K562 (cell line): ENCODE measurements at regions not wholly inside any gene's neighbourhood (a gene's known extent, or its start where the extent isn't known, plus 50 kb on each side); places are given as distances from the start of the nearest gene placed in this dataset.

Experiments used
- ATAC-seq: fragments of 200-7000 bp; cut with Tn5 transposase; 3 replicates; pipeline ENCODE4 v1.9.1; 2020; ENCODE audit warnings: moderate library complexity
- BruUV-seq: library from RNA; stranded (reverse); fragments of 400-500 nt; replicated peaks from 2 replicates; lab custom pipeline; 2021; lab: Mats Ljungman, UMichigan
- CTCF ChIA-PET: fragments of 300-600 bp; formaldehyde crosslinking; extraction: SDS; loops from one replicate; lab custom pipeline; 2021; ENCODE audit warnings: low intra/inter-chr PET ratio; lab: Yijun Ruan, JAX
- POLR2A ChIA-PET: fragments of 300-600, 350-650 bp; sonication (Branson Sonifier 250); formaldehyde crosslinking; extraction: SDS; loops from one replicate; lab custom pipeline; 2021; ENCODE audit warnings: antibody characterized with exemption, inconsistent platforms; lab: Yijun Ruan, JAX
- DNase-seq, 4 experiments: peaks; one replicate each; pipeline versions ENCODE4 v3.0.0 to v3.0.0-alpha.2; 2011 to 2018; ENCODE audit warnings: low spot score in 3 of 4, mixed read lengths in 3 of 4; ENCODE audit errors: extremely low read depth in 1 of 4
- FAIRE-seq: peaks from 2 replicates; lab custom pipeline; 2011; peaks lifted over from hg19 to GRCh38; lab: Jason Lieb, UNC
- H2AFZ ChIP-seq: 2 replicates; pipeline ENCODE4 v1.6.0; 2011; ENCODE audit warnings: low read depth, low read length, control low read depth, inconsistent platforms
- H3K27ac ChIP-seq: fragments of 200-600 bp; 3 replicates; pipeline ENCODE4 v1.8.0; 2011; ENCODE audit warnings: low read depth, mild to moderate bottlenecking, control low read depth, inconsistent platforms, low read length, moderate library complexity, mixed read lengths; ENCODE audit errors: extremely low read depth
- H3K27me3 ChIP-seq, 2 experiments: fragments of 300-600 bp in 1 of 2; 2 replicates in 1 of 2; 3 replicates in 1 of 2; pipeline versions ENCODE4 v1.6.0 to v1.8.0; 2011; ENCODE audit warnings: inconsistent platforms in 2 of 2, low read length in 2 of 2, mild to moderate bottlenecking in 1 of 2, mixed read lengths in 1 of 2, moderate library complexity in 1 of 2; ENCODE audit not compliant: control insufficient read depth in 2 of 2, insufficient read depth in 2 of 2
- H3K36me3 ChIP-seq: fragments of 300-600 bp; 3 replicates; pipeline ENCODE4 v1.8.0; 2011; ENCODE audit warnings: mild to moderate bottlenecking, low read length, inconsistent platforms; ENCODE audit not compliant: control insufficient read depth, insufficient read depth
- H3K4me1 ChIP-seq, 2 experiments: fragments of 200-600 bp in 1 of 2; replicated peaks in 1 of 2; 2 replicates in 1 of 2; 3 replicates in 1 of 2; pipeline versions ENCODE4 v1.5.1 to v1.8.0; 2011; ENCODE audit warnings: inconsistent platforms in 2 of 2, low read length in 2 of 2, mild to moderate bottlenecking in 1 of 2, mixed read lengths in 1 of 2, moderate library complexity in 1 of 2; ENCODE audit not compliant: control insufficient read depth in 2 of 2, insufficient read depth in 2 of 2
- H3K4me2 ChIP-seq: 2 replicates; pipeline ENCODE4 v1.6.1; 2011; ENCODE audit warnings: low read length, control low read depth, inconsistent platforms, mixed read lengths; ENCODE audit not compliant: insufficient read depth
- H3K4me3 ChIP-seq: fragments of 200-600 bp; sonication (generic), shearing (Covaris generic); 2 replicates; pipeline ENCODE4 v1.5.1; 2016; ENCODE audit warnings: control low read depth, inconsistent platforms
- H3K79me2 ChIP-seq: fragments of 200-600 bp; 3 replicates; pipeline ENCODE4 v1.8.0; 2011; ENCODE audit warnings: low read length, inconsistent platforms; ENCODE audit not compliant: control insufficient read depth, insufficient read depth
- H3K9ac ChIP-seq, 2 experiments: 2 replicates each; pipeline versions ENCODE4 v1.6.0 to v1.6.1; 2011; ENCODE audit warnings: low read depth in 2 of 2, low read length in 2 of 2, control low read depth in 1 of 2, inconsistent platforms in 1 of 2, mild to moderate bottlenecking in 1 of 2, mixed read lengths in 1 of 2; ENCODE audit not compliant: insufficient read depth in 1 of 2
- H3K9me1 ChIP-seq: one replicate; pipeline ENCODE4 v1.6.0; 2011; ENCODE audit warnings: inconsistent platforms, mild to moderate bottlenecking, low read length, moderate library complexity; ENCODE audit not compliant: control insufficient read depth, insufficient read depth
- H3K9me3 ChIP-seq: replicated peaks from 2 replicates; pipeline ENCODE4 v1.5.1; 2011; ENCODE audit warnings: low read depth, low read length, inconsistent platforms; ENCODE audit not compliant: control insufficient read depth, insufficient read depth
- H4K20me1 ChIP-seq: replicated peaks from 2 replicates; pipeline ENCODE4 v1.6.1; 2011; ENCODE audit warnings: low read length, inconsistent platforms, mixed read lengths; ENCODE audit not compliant: control insufficient read depth, insufficient read depth
- CBX3 ChIP-seq, 2 experiments: IDR thresholded peaks; 1 replicate in 1 of 2; 2 replicates in 1 of 2; pipeline ENCODE4 v1.6.1; 2012; ENCODE audit warnings: inconsistent platforms in 2 of 2, low read length in 2 of 2, borderline replicate concordance in 1 of 2, control low read depth in 1 of 2
- ELF2 ChIP-seq: fragments of 250-450 bp; sonication (Bioruptor Pico); IDR thresholded peaks from 2 replicates; pipeline ENCODE4 v1.5.0; 2021; ENCODE audit warnings: mild to moderate bottlenecking
- HDGF ChIP-seq: fragments of 450-650 bp; IDR thresholded peaks from 2 replicates; pipeline ENCODE4 v1.6.1; 2016
- MAFG ChIP-seq: fragments of 450-650 bp; conservative IDR thresholded peaks from 2 replicates; pipeline ENCODE4 v1.6.1; 2016; ENCODE audit warnings: missing genetic modification characterization, missing compliant biosample characterization
- MBD2 ChIP-seq: sonication (generic); IDR thresholded peaks from 2 replicates; pipeline ENCODE4 v1.6.1; 2016; ENCODE audit warnings: low read depth, borderline replicate concordance
- SP2 ChIP-seq: IDR thresholded peaks from 2 replicates; pipeline ENCODE4 v1.6.1; 2011; ENCODE audit warnings: mild to moderate bottlenecking, low read depth, low read length, moderate library complexity; ENCODE audit not compliant: poor library complexity, severe bottlenecking; ENCODE audit errors: extremely low read depth
- SRF ChIP-seq, 2 experiments: fragments of 250-450, 450-650 bp in 1 of 2; sonication (Bioruptor Pico) in 1 of 2; sonication (generic) in 1 of 2; formaldehyde crosslinking; IDR thresholded peaks; 2 replicates each; pipeline versions ENCODE4 v1.5.0 to v1.5.1; 2020 to 2022; ENCODE audit warnings: mild to moderate bottlenecking in 1 of 2, missing genetic modification reagents in 1 of 2
- WGBS: fragments of 100-300 bp; shearing (Covaris generic); methylation state at CpG from one replicate; pipeline ENCODE4 v1.1.6; 2016; ENCODE audit warnings: low coverage, mixed read lengths; ENCODE audit not compliant: insufficient coverage; ENCODE audit errors: missing lambda C conversion rate; 5-methylcytosine and 5-hydroxymethylcytosine counted together
- in situ Hi-C: fragments of 300-500 bp; cut with MboI; formaldehyde crosslinking; loops from 4 replicates; pipeline ENCODE4 v1.15.0; 2018; ENCODE audit warnings: inconsistent platforms, mixed read lengths
- intact Hi-C: fragments of 100-400 bp; cut with micrococcal nuclease; formaldehyde crosslinking; loops from 2 replicates; pipeline ENCODE4 v1.14.2; 2022
- TF ChIP-seq, protein P1 (sequence below): fragments of 250-450 bp; sonication (Bioruptor Pico); IDR thresholded peaks from 2 replicates; pipeline ENCODE4 v1.8.0; 2021; ENCODE audit warnings: moderate library complexity, mild to moderate bottlenecking, inconsistent platforms
- TF ChIP-seq, protein P2 (sequence below): fragments of 250-450 bp; sonication (Bioruptor Pico); IDR thresholded peaks from 2 replicates; pipeline ENCODE4 v1.8.0; 2021; ENCODE audit warnings: moderate library complexity, mild to moderate bottlenecking, inconsistent platforms
- TF ChIP-seq, protein P3 (sequence below): sonication (generic); formaldehyde crosslinking; IDR thresholded peaks from 2 replicates; pipeline ENCODE4 v1.8.1; 2023; ENCODE audit warnings: missing genetic modification reagents, mild to moderate bottlenecking, borderline replicate concordance

DNA sequence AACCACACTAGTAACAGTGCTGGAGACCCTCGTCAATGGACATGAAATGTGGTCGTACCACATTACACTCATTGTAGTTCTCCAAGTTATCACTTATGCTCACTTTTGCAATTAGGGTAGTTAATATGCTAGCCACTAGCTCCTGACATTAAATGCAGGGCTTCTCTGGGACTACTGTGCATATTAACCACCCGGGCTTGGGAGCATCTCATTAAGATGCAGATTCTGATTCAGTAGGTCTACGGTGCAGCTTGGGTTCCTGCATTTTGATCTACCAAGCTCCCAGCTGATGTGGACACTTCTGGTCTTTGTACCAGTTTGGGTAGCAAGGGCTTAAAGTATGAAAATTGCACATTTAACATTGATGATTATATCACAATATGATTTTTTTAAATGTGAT, 98.0 kb downstream of the ZFP64 start:
- H3K4me1 ChIP-seq, result no peaks in the 10 kb centered on the region
- TF ChIP-seq HDGF (no peak), MBD2 (no peak), ELF2 (CRISPR knock-in tag) (no peak), SRF (CRISPR knock-in tag; IDR thresholded peaks at IDR 0.05) (no peak), SP2 (no peak), MAFG (tag) (no peak), CBX3 (IDR thresholded peaks at IDR 0.05; ENCODE audit: borderline replicate concordance in 1 of 2, low read length in 2 of 2) (no peak)
- TF ChIP-seq, protein P1, sequence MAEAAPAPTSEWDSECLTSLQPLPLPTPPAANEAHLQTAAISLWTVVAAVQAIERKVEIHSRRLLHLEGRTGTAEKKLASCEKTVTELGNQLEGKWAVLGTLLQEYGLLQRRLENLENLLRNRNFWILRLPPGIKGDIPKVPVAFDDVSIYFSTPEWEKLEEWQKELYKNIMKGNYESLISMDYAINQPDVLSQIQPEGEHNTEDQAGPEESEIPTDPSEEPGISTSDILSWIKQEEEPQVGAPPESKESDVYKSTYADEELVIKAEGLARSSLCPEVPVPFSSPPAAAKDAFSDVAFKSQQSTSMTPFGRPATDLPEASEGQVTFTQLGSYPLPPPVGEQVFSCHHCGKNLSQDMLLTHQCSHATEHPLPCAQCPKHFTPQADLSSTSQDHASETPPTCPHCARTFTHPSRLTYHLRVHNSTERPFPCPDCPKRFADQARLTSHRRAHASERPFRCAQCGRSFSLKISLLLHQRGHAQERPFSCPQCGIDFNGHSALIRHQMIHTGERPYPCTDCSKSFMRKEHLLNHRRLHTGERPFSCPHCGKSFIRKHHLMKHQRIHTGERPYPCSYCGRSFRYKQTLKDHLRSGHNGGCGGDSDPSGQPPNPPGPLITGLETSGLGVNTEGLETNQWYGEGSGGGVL (CRISPR knock-in tag), result no peak
- TF ChIP-seq, protein P2, sequence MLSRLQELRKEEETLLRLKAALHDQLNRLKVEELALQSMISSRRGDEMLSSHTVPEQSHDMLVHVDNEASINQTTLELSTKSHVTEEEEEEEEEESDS, result no peak
- TF ChIP-seq, protein P3, sequence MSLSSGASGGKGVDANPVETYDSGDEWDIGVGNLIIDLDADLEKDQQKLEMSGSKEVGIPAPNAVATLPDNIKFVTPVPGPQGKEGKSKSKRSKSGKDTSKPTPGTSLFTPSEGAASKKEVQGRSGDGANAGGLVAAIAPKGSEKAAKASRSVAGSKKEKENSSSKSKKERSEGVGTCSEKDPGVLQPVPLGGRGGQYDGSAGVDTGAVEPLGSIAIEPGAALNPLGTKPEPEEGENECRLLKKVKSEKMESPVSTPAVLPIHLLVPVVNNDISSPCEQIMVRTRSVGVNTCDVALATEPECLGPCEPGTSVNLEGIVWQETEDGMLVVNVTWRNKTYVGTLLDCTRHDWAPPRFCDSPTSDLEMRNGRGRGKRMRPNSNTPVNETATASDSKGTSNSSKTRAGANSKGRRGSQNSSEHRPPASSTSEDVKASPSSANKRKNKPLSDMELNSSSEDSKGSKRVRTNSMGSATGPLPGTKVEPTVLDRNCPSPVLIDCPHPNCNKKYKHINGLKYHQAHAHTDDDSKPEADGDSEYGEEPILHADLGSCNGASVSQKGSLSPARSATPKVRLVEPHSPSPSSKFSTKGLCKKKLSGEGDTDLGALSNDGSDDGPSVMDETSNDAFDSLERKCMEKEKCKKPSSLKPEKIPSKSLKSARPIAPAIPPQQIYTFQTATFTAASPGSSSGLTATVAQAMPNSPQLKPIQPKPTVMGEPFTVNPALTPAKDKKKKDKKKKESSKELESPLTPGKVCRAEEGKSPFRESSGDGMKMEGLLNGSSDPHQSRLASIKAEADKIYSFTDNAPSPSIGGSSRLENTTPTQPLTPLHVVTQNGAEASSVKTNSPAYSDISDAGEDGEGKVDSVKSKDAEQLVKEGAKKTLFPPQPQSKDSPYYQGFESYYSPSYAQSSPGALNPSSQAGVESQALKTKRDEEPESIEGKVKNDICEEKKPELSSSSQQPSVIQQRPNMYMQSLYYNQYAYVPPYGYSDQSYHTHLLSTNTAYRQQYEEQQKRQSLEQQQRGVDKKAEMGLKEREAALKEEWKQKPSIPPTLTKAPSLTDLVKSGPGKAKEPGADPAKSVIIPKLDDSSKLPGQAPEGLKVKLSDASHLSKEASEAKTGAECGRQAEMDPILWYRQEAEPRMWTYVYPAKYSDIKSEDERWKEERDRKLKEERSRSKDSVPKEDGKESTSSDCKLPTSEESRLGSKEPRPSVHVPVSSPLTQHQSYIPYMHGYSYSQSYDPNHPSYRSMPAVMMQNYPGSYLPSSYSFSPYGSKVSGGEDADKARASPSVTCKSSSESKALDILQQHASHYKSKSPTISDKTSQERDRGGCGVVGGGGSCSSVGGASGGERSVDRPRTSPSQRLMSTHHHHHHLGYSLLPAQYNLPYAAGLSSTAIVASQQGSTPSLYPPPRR (CRISPR knock-in tag), result no peak
- BruUV-seq, result no TSS peak
- FAIRE-seq (no peak), ATAC-seq (no peak), DNase-seq (no peak)
- no peaks in the 10 kb centered on the region; a peak in 1 of 5 replicates for H3K27me3 ChIP-seq
- H3K9me1 ChIP-seq, result no peaks in the 10 kb centered on the region
- H3K27ac ChIP-seq, result no peak overlapping the region
- ChIA-PET CTCF (no interaction called here), POLR2A (no interaction called here)
- in situ Hi-C loops, result loop anchor here (25.0 kb wide), 1 partner anchor 1106 kb away; no protein-coding TSS in a partner anchor
- H4K20me1 ChIP-seq, result no peaks in the 10 kb centered on the region
- no peaks in the 10 kb centered on the region for H3K9me3 ChIP-seq
- intact Hi-C loops, result no loop called here
- WGBS, result 13% methylated on average over 4 of the region's 4 CpGs
- no peak overlapping the region for H3K9ac ChIP-seq
- no peak overlapping the region for H3K4me3 ChIP-seq
- H3K36me3 ChIP-seq, result no peaks in the 10 kb centered on the region
- H3K79me2 ChIP-seq, result no peaks in the 10 kb centered on the region
- no peak overlapping the region for H2AFZ ChIP-seq
- no peak overlapping the region for H3K4me2 ChIP-seq
